Esophagus squamous epithelium (tissue), 5 donors: ENCODE measurements at regions not wholly inside any gene's neighbourhood (a gene's known extent, or its start where the extent isn't known, plus 50 kb on each side); places are given as distances from the start of the nearest gene placed in this dataset.

Experiments used
- DNase-seq: peaks from one replicate; lab custom pipeline; 2025; lab: John Stamatoyannopoulos, UW
- H3K27ac ChIP-seq, 4 donors: fragments of 200-600 bp; sonication (generic); one replicate each; pipeline ENCODE4 v1.5.1; 2016 to 2019; ENCODE audit warnings: mild to moderate bottlenecking in 1 of 4
- H3K27me3 ChIP-seq, 4 donors: fragments of 200-600 bp; sonication (generic); 1 replicate in 3 of 4; 2 replicates in 1 of 4; pipeline versions ENCODE4 v1.5.1 to v1.6.0; 2017 to 2021; ENCODE audit warnings: antibody characterized with exemption in 1 of 4
- H3K36me3 ChIP-seq, 3 donors: fragments of 200-600 bp; sonication (generic); one replicate each; pipeline ENCODE4 v1.5.1; 2016 to 2019
- H3K4me1 ChIP-seq, 3 donors: fragments of 200-600 bp; sonication (generic); one replicate each; pipeline ENCODE4 v1.5.1; 2017 to 2019
- H3K4me3 ChIP-seq, 4 donors: fragments of 200-600 bp; sonication (generic); 1 replicate in 3 of 4; 2 replicates in 1 of 4; pipeline ENCODE4 v1.5.1; 2016 to 2019; ENCODE audit warnings: mild to moderate bottlenecking in 2 of 4, moderate library complexity in 1 of 4
- H3K9me3 ChIP-seq, 3 donors: fragments of 200-600 bp; sonication (generic); one replicate each; pipeline ENCODE4 v1.5.1; 2016 to 2019
- POLR2A ChIP-seq, 4 donors: fragments of 450-650 bp; IDR thresholded peaks; one replicate each; pipeline ENCODE4 v1.6.1; 2017; ENCODE audit warnings: antibody characterized with exemption in 4 of 4, mild to moderate bottlenecking in 4 of 4, moderate library complexity in 3 of 4
- WGBS, 2 donors: methylation state at CpG; one replicate each; pipeline ENCODE4 v1.1.5; 2018; 5-methylcytosine and 5-hydroxymethylcytosine counted together
- intact Hi-C: fragments of 100-400 bp; cut with DNase I; formaldehyde crosslinking; loops from one replicate; pipeline ENCODE4 v1.15.0; 2022
- TF ChIP-seq, protein P1 (sequence below), 6 experiments: fragments of 450-650 bp in 4 of 6; fragments of 200-600 bp in 2 of 6; sonication (generic) in 2 of 6; IDR thresholded peaks; one replicate each; pipeline ENCODE4 v1.5.1; 2016 to 2019; ENCODE audit warnings: antibody characterized with exemption in 6 of 6, mild to moderate bottlenecking in 4 of 6, moderate library complexity in 4 of 6
- donor health status: DM: yes; HTN: yes; CAD: no.

DNA sequence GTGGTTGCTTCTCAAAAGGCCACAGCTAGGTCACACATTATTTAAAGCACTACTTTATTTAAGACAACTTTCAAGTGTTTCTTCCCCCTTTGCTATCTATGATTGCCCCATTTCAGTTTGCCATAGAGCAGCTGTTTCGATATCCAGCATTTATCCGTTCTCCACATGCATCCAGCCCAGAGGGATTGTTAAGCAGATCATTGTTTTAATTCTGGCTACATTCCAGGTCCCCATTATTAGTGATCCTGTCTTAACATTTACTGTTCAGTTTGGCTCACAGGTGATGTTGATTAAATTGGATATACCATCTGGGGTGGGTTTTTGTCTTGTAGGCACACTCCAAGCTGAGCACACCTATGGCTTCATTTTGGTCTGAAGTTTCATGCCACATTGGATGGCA lies 638.7 kb downstream of the ZEB2 start:
- no peaks in the 10 kb centered on the region for H3K27me3 ChIP-seq
- intact Hi-C loops: no loop called here
- H3K9me3 ChIP-seq: no peaks in the 10 kb centered on the region
- no peak for DNase-seq
- 57 to 70% methylated on average over 2 of the region's 2 CpGs for WGBS, 2 donors
- H3K4me1 ChIP-seq: no peaks in the 10 kb centered on the region
- no peak overlapping the region for H3K4me3 ChIP-seq
- no peak overlapping the region for H3K27ac ChIP-seq
- H3K36me3 ChIP-seq: no peaks in the 10 kb centered on the region
- TF ChIP-seq, protein P1, sequence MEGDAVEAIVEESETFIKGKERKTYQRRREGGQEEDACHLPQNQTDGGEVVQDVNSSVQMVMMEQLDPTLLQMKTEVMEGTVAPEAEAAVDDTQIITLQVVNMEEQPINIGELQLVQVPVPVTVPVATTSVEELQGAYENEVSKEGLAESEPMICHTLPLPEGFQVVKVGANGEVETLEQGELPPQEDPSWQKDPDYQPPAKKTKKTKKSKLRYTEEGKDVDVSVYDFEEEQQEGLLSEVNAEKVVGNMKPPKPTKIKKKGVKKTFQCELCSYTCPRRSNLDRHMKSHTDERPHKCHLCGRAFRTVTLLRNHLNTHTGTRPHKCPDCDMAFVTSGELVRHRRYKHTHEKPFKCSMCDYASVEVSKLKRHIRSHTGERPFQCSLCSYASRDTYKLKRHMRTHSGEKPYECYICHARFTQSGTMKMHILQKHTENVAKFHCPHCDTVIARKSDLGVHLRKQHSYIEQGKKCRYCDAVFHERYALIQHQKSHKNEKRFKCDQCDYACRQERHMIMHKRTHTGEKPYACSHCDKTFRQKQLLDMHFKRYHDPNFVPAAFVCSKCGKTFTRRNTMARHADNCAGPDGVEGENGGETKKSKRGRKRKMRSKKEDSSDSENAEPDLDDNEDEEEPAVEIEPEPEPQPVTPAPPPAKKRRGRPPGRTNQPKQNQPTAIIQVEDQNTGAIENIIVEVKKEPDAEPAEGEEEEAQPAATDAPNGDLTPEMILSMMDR (IDR thresholded peaks at IDR 0.05): no peak
- no peak for TF ChIP-seq POLR2A (IDR thresholded peaks at IDR 0.05)

DNA sequence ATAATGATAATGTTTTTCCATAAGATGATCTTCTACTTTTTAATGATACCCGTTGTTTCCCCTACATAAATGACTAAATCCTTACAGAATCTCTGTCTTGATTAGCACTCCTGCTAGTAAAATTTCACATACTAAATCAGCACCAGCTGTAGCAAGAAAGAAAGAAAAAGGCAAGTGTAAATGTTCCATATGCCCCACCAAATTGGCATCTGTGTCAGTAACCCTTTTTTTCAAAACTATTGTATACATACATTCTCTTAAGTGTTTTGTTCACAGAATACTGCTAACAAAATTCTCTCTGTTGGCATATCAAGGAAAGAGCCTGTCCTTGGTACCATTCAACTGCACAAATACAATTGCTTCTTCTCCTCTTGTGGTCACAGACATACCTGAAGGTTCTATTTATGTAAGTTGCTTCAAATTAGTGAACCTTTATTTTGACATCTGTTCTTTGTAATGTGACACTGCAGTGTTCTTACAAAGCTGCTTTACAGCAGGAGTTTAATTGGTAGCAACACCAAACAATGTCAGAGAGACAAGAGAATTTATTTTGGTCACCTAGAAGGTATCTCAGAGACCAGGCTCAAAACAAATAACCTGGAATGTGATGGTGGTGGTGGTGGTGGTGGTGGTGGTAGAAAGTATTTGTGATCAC lies 641.9 kb downstream of the ZEB2 start:
- H3K27me3 ChIP-seq: no peaks in the 10 kb centered on the region
- intact Hi-C loops: no loop called here
- 65 to 76% methylated on average over 1 of the region's 1 CpG for WGBS, 2 donors

DNA sequence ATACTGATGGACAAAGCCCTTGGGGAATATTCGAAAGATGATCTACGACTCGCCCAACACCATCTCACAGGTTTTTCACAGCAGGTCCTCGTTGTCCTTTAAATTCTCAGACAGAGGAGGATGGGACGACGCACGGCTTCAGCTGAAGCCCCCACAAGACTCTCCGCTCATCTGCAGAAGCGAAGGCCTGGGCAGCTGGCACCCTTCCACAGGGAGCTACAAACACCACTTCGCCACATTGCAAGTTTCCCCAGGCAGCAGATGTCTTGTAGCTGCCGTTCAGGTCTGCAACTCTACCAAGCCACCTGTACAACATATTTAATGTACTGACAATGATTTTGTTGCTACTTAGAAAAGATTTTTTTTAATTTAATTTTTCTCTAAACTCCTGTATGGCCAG lies 642.9 kb downstream of the ZEB2 start:
- DNase-seq: no peak
- Histone ChIP-seq H3K27me3 (no peaks in the 10 kb centered on the region), H3K36me3 (no peaks in the 10 kb centered on the region), H3K27ac (no peak overlapping the region), H3K4me1 (no peaks in the 10 kb centered on the region), H3K4me3 (no peak overlapping the region), H3K9me3 (no peaks in the 10 kb centered on the region)
- intact Hi-C loops: no loop called here
- TF ChIP-seq, protein P1 (IDR thresholded peaks at IDR 0.05): no peak
- TF ChIP-seq POLR2A (IDR thresholded peaks at IDR 0.05): no peak
- WGBS, 2 donors: 77 to 84% methylated on average over 10 to 11 of the region's 11 CpGs

More for the DNA sequence above, 641.9 kb downstream of the ZEB2 start:
- H3K4me3 ChIP-seq: no peak overlapping the region
- no peaks in the 10 kb centered on the region for H3K4me1 ChIP-seq
- no peak for DNase-seq
- H3K27ac ChIP-seq: no peak overlapping the region
- TF ChIP-seq, protein P1 (IDR thresholded peaks at IDR 0.05): no peak
- no peak for TF ChIP-seq POLR2A (IDR thresholded peaks at IDR 0.05)
- no peaks in the 10 kb centered on the region for H3K36me3 ChIP-seq
- H3K9me3 ChIP-seq: no peaks in the 10 kb centered on the region

DNA sequence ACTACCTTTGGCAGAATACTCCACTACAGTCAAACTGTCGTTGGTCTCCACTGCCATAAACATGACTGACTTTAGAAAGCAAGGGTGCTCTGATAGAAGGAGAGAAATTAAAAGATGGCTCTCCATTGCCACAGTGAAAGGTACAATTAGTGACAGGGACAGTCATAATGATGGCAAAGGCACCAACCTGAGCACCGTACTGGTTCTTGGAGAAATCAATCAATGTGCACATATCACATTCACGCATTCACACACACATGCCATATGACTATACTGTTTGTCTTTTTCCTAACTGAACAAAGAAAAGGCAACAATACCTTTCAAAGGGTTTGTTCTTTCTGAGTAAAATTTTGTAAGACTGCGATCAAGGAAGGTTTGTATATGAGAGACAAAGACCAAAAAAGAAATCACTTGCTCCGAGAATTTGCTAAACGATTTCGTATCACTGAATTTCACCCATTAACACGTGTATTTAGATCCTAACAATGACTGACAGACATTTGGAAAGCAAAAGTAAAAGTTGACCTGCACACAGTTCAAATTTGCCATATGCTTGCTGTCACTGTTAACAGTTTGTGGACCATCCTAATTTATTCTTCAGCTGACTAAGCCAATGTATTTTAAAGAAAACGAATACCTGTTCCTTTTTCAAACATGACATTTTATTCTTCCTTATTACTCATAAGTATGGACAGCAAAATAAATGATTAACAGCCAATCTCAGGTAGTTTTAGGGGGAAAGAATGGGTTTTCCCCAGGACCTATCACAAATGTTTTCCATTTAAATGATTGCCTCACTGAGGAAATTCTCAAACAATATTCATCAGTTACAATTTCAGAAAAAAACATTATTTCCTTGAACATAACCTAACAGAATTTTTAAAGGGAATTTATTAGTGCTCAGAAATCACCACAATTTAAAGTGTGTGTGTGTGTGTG lies 644.4 kb downstream of the ZEB2 start:
- 50 to 53% methylated on average over 8 to 9 of the region's 9 CpGs for WGBS, 2 donors
- DNase-seq: no peak
- TF ChIP-seq, protein P1 (IDR thresholded peaks at IDR 0.05): no peak
- no peak for TF ChIP-seq POLR2A (IDR thresholded peaks at IDR 0.05)
- Histone ChIP-seq H3K4me3 (no peak overlapping the region), H3K36me3 (no peaks in the 10 kb centered on the region), H3K27me3 (no peaks in the 10 kb centered on the region), H3K9me3 (no peaks in the 10 kb centered on the region), H3K27ac (no peak overlapping the region), H3K4me1 (no peaks in the 10 kb centered on the region)
- intact Hi-C loops: no loop called here

DNA sequence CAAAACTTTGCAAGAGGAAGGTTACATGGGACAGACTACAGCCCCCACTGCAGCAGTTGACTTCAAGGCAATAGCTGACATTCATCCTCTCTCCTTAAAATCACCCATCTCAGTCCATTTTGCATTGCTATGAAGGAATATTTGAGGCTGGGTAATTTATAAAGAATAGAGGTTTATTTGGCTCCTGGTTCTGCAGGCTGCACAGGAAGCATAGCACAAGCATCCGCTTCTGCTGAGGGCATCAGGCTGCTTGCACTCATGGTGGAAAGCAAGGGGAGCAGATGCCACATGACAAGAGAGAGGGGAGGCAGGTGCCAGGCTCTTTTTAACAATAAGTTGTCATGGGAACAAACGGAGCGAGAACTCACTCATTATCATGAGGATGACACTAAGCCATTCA lies 646.0 kb downstream of the ZEB2 start:
- Histone ChIP-seq H3K36me3 (no peaks in the 10 kb centered on the region), H3K27ac (no peak overlapping the region), H3K9me3 (no peaks in the 10 kb centered on the region), H3K4me3 (no peak overlapping the region), H3K4me1 (no peaks in the 10 kb centered on the region), H3K27me3 (no peaks in the 10 kb centered on the region)
- TF ChIP-seq, protein P1 (IDR thresholded peaks at IDR 0.05): no peak
- no peak for TF ChIP-seq POLR2A (IDR thresholded peaks at IDR 0.05)
- 87 to 100% methylated on average over 3 of the region's 3 CpGs for WGBS, 2 donors
- no peak for DNase-seq
- intact Hi-C loops: no loop called here
